Erythroblast (primary cell): ENCODE measurements at regions not wholly inside any gene's neighbourhood (a gene's known extent, or its start where the extent isn't known, plus 50 kb on each side); places are given as distances from the start of the nearest gene placed in this dataset.

ENCODE experiments used
- GATA1 ChIP-seq: IDR thresholded peaks from 2 replicates; pipeline ENCODE4 v1.6.1; 2011; ENCODE audit warnings: low read depth, mild to moderate bottlenecking, control low read depth, low read length, moderate library complexity
- POLR2A ChIP-seq: IDR thresholded peaks from 2 replicates; pipeline ENCODE4 v1.6.1; 2011; ENCODE audit warnings: mild to moderate bottlenecking, low read length

GRCh38 chr2:160731856-160732255 lies 238.2 kb upstream of the RBMS1 start:
- no peak for TF ChIP-seq POLR2A
- no peak for TF ChIP-seq GATA1
